ENCODE measurements at regions not wholly inside any gene's neighbourhood (a gene's known extent, or its start where the extent isn't known, plus 50 kb on each side); places are given as distances from the start of the nearest gene placed in this dataset.
"Not testable (repeated sequence)": the region's sequence is repeated elsewhere in the genome, so short reads cannot be mapped to it uniquely, and the experiment has no call there.

- Mint-ChIP-seq H3K4me1 (ENCODE audit: low read depth) (no peaks in the 10 kb centered on the region), H3K36me3 (no peaks in the 10 kb centered on the region), H3K9me3 (no peaks in the 10 kb centered on the region), H3K4me3 (no peak overlapping the region), H3K27ac (no peak overlapping the region), H3K27me3 (peaks cover 5% of the 10 kb centered on the region)
- DNase-seq = no peak
- ChIA-PET CTCF (no interaction called here), POLR2A (no interaction called here)
- intact Hi-C loops (cut with micrococcal nuclease) = no loop called here
Measured at GRCh38 chr9:68626526-68626925, 78.5 kb upstream of the PIP5K1B start.

DNA sequence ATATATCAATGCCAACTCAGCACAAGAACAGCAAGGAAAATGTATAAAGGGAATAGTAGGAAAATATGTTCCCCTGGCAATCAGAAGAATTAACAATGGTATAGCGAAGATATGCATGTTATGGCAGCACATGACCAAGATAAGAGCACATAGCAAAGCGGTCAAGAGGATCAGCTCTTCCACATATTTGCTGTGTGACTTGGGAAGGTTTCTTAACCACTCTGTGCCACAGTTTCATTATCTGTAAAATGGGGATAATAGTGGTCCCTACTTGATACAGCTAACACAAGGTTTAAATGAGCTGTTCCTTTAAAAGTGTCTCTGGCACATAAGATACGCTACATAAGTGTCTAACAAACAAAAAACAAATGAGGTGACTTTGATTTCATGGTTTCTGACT, 77.9 kb upstream of the PIP5K1B start:
- peaks cover 5% of the 10 kb centered on the region for H3K27me3 Mint-ChIP-seq
- CTCF ChIA-PET = no interaction called here

DNA sequence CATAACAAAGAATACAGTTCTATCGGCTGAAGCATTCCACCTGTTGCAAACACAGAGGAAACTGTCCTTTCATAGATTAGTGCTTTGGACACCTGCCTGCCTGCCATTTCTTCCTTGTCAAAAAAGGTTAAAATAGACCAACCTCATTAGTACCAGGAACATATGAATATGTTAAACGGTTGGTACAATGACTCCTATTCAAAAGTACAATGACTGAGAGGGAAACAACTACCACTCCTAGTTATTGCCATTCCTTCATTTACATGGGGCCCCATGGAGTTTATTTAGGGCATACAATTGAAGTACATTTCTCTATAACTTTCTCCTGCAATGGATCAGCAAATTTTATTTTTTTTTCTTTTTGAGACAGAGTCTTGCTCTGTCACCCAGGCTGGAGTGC, 77.4 kb upstream of the PIP5K1B start:
- no peaks in the 10 kb centered on the region for H3K9me3 Mint-ChIP-seq
- no peaks in the 10 kb centered on the region for H3K36me3 Mint-ChIP-seq
- no peak overlapping the region for H3K27ac Mint-ChIP-seq
- ChIA-PET POLR2A (no interaction called here), CTCF (no interaction called here)
- H3K4me1 Mint-ChIP-seq (ENCODE audit: low read depth) = no peaks in the 10 kb centered on the region
- H3K27me3 Mint-ChIP-seq = peaks cover 5% of the 10 kb centered on the region
- intact Hi-C loops (cut with micrococcal nuclease) = no loop called here
- no peak overlapping the region for H3K4me3 Mint-ChIP-seq
- no peak for DNase-seq

More for the DNA sequence above, 77.9 kb upstream of the PIP5K1B start:
- no peak overlapping the region for H3K4me3 Mint-ChIP-seq
- intact Hi-C loops (cut with micrococcal nuclease) = no loop called here
- DNase-seq = no peak
- no peaks in the 10 kb centered on the region for H3K4me1 Mint-ChIP-seq (ENCODE audit: low read depth)
- POLR2A ChIA-PET = no interaction called here
- H3K36me3 Mint-ChIP-seq = no peaks in the 10 kb centered on the region
- no peak overlapping the region for H3K27ac Mint-ChIP-seq
- H3K9me3 Mint-ChIP-seq = no peaks in the 10 kb centered on the region

GRCh38 chr9:68629042-68629441, 76.0 kb upstream of the PIP5K1B start:
- Mint-ChIP-seq H3K27ac (no peak overlapping the region), H3K36me3 (no peaks in the 10 kb centered on the region), H3K27me3 (peaks cover 5% of the 10 kb centered on the region), H3K4me3 (no peak overlapping the region), H3K4me1 (ENCODE audit: low read depth) (no peaks in the 10 kb centered on the region), H3K9me3 (no peaks in the 10 kb centered on the region)
- ChIA-PET CTCF (no interaction called here), POLR2A (no interaction called here)
- no peak for DNase-seq
- intact Hi-C loops (cut with micrococcal nuclease) = no loop called here

DNA sequence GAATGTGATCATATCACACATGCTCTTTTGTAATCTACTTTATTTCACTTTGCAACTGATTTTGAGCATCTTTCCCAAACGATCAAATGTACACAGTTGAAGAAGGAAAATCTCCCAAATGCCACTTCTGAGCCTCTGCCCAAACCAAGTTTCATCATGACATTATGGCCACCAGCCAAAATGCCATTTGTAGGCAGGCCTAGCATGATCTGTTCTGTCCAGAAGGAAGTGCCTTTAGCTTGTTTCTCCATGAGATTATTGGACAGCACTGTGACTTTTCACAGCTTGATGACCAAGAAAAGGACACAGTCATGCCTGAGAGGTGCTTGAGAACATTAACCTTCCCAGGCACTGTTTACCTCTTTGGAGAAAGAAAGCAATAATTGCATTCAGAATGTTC, 73.2 kb upstream of the PIP5K1B start:
- peaks cover 2% of the 10 kb centered on the region for H3K27me3 Mint-ChIP-seq
- DNase-seq = no peak
- H3K36me3 Mint-ChIP-seq = no peaks in the 10 kb centered on the region
- no peak overlapping the region for H3K4me3 Mint-ChIP-seq
- ChIA-PET POLR2A (no interaction called here), CTCF (interaction anchor here (1.5 kb wide), 1 partner anchor 368 kb away, joined by 5 read pairs; no protein-coding TSS in a partner anchor)
- intact Hi-C loops (cut with micrococcal nuclease) = no loop called here
- H3K9me3 Mint-ChIP-seq = no peaks in the 10 kb centered on the region
- H3K4me1 Mint-ChIP-seq (ENCODE audit: low read depth) = no peaks in the 10 kb centered on the region
- no peak overlapping the region for H3K27ac Mint-ChIP-seq

- Mint-ChIP-seq H3K4me1 (ENCODE audit: low read depth) (peaks cover 2% of the 10 kb centered on the region), H3K9me3 (no peaks in the 10 kb centered on the region), H3K27ac (no peak overlapping the region), H3K27me3 (peaks cover 2% of the 10 kb centered on the region), H3K36me3 (no peaks in the 10 kb centered on the region), H3K4me3 (no peak overlapping the region)
- POLR2A ChIA-PET = no interaction called here
- CTCF ChIA-PET = interaction anchor here (1.4 kb wide), 1 partner anchor 77 kb away, joined by 3 read pairs; no protein-coding TSS in a partner anchor
- DNase-seq = no peak
- intact Hi-C loops (cut with micrococcal nuclease) = no loop called here
Measured at GRCh38 chr9:68637020-68637419, 68.0 kb upstream of the PIP5K1B start.

- H3K27ac Mint-ChIP-seq; H3K4me1 Mint-ChIP-seq (ENCODE audit: low read depth); CTCF ChIA-PET; H3K36me3 Mint-ChIP-seq; H3K4me3 Mint-ChIP-seq; intact Hi-C loops (cut with micrococcal nuclease); H3K27me3 Mint-ChIP-seq; H3K9me3 Mint-ChIP-seq; POLR2A ChIA-PET; DNase-seq: not testable (repeated sequence)
Measured at GRCh38 chr9:68639261-68639660, 65.8 kb upstream of the PIP5K1B start.

GRCh38 chr9:68640421-68641089, 64.5 kb upstream of the PIP5K1B start:
- CTCF ChIA-PET = no interaction called here
- intact Hi-C loops (cut with micrococcal nuclease) = loop anchor here (1.0 kb wide), 1 partner anchor 11 kb away; no protein-coding TSS in a partner anchor
- POLR2A ChIA-PET = interaction anchor here (0.6 kb wide), 1 partner anchor 104 kb away, joined by 3 read pairs; no protein-coding TSS in a partner anchor
- Mint-ChIP-seq H3K4me1 (ENCODE audit: low read depth) (peaks cover 2% of the 10 kb centered on the region), H3K4me3 (no peak overlapping the region), H3K27ac (no peak overlapping the region), H3K27me3 (peaks cover 4% of the 10 kb centered on the region), H3K36me3 (no peaks in the 10 kb centered on the region), H3K9me3 (no peaks in the 10 kb centered on the region)
- no peak for DNase-seq

DNA sequence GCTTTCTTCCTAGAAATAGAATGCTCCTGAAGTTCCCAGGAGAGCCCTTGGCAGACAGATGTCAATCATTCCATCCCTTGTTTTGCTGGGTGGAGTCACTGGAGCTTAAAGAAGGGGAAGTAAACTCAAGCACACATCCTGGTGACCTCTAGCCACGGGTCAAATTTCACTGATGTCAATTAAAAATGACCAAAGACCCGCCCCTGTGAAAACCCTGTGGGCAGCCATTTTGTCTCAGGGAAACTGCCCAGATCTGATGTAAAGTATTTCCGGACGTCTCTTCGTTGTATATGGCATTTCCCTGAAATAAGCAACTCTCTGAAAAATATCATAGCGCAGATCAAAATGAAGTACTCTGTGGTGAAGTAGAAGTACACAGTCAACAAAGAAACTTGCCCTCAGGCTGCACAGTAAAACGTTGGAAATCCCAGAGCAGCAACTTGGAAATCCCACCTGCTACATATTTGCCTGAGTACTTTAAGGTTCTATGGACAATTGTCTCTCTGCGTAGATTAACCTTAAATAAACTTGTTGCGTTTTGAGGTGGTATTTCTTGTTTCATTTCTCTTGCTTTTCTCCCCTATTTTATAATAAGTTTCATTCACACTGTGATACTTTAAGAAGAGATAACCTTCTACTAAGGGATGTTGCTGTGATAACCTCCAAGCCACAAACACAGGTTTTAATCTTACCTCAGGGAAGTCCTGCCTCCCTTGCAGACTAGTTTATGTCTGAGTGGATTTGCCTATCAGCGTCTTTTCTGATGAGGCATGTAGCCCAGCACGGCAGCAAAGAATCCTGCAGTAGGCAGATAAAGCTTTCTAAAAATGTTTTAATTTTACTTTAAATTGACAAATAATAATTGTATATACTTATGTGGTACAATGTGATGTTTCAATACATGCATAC, 60.9 kb upstream of the PIP5K1B start:
- H3K27ac Mint-ChIP-seq = no peak overlapping the region
- CTCF ChIA-PET = no interaction called here
- POLR2A ChIA-PET = no interaction called here

DNA sequence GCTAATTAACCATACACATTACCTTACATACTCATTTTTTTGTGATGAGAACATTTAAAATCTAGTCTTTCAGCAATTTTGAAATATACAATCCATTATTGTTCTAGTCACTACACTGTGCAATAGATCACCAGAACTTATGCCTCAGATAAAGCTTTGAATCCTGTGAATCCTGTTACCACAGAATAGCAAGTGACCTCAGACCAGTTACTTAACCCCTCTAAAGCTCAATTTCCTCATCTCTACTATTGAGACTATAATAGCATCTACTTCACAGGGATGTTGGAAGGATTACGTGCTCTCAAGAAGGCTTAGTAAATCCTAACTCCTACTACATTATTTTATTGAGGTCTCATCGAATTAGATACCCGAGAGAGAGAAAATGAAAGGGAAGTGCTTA, 60.2 kb upstream of the PIP5K1B start:
- H3K9me3 Mint-ChIP-seq = no peaks in the 10 kb centered on the region
- CTCF ChIA-PET = no interaction called here
- H3K36me3 Mint-ChIP-seq = no peaks in the 10 kb centered on the region
- peaks cover 2% of the 10 kb centered on the region for H3K4me1 Mint-ChIP-seq (ENCODE audit: low read depth)
- H3K27ac Mint-ChIP-seq = no peak overlapping the region
- peaks cover 6% of the 10 kb centered on the region for H3K27me3 Mint-ChIP-seq
- POLR2A ChIA-PET = no interaction called here
- no peak overlapping the region for H3K4me3 Mint-ChIP-seq
- no peak for DNase-seq
- intact Hi-C loops (cut with micrococcal nuclease) = no loop called here

More for the DNA sequence above, 60.9 kb upstream of the PIP5K1B start:
- intact Hi-C loops (cut with micrococcal nuclease) = no loop called here
- Mint-ChIP-seq H3K4me1 (ENCODE audit: low read depth) (peaks cover 2% of the 10 kb centered on the region), H3K36me3 (no peaks in the 10 kb centered on the region), H3K27me3 (peaks cover 5% of the 10 kb centered on the region), H3K4me3 (no peak overlapping the region), H3K9me3 (no peaks in the 10 kb centered on the region)
- DNase-seq = no peak

DNA sequence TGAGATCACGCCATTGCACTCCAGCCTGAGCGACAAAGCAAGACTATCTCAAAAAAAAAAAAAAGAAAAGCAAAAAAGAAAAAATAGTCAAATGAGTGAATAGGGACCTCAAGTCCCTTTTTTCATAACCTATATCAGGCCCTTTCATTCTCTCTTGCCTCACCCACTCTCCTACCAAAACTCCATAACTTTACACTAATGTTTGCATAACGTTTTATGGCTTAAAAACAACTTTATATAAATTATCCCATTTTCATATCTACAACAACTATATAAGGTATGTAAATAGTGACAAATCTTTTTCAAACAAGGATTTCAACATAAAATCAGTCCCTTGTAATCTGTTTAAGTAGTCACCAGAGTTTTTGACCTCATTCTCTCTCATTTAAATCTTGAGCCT, 56.9 kb upstream of the PIP5K1B start:
- intact Hi-C loops (cut with micrococcal nuclease) = no loop called here
- H3K4me1 Mint-ChIP-seq (ENCODE audit: low read depth) = peaks cover 21% of the 10 kb centered on the region
- no peaks in the 10 kb centered on the region for H3K9me3 Mint-ChIP-seq
- POLR2A ChIA-PET = no interaction called here
- H3K36me3 Mint-ChIP-seq = no peaks in the 10 kb centered on the region
- no peak overlapping the region for H3K4me3 Mint-ChIP-seq
- peaks cover 8% of the 10 kb centered on the region for H3K27me3 Mint-ChIP-seq
- DNase-seq = no peak
- CTCF ChIA-PET = no interaction called here
- no peak overlapping the region for H3K27ac Mint-ChIP-seq

- ChIA-PET CTCF (interaction anchor here (0.8 kb wide), 1 partner anchor 69 kb away, joined by 3 read pairs; no protein-coding TSS in a partner anchor), POLR2A (no interaction called here)
- Mint-ChIP-seq H3K9me3 (no peaks in the 10 kb centered on the region), H3K4me3 (no peak overlapping the region), H3K27me3 (peaks cover 14% of the 10 kb centered on the region), H3K4me1 (ENCODE audit: low read depth) (peaks cover 27% of the 10 kb centered on the region), H3K27ac (no peak overlapping the region), H3K36me3 (no peaks in the 10 kb centered on the region)
- DNase-seq = no peak
- intact Hi-C loops (cut with micrococcal nuclease) = no loop called here
Measured at GRCh38 chr9:68648971-68649370, 56.1 kb upstream of the PIP5K1B start.

Data from activated CD4-positive, alpha-beta memory T cell treated with anti-CD3 and anti-CD28 coated beads for 36 hours (primary cell).